ENCODE measurements at regions not wholly inside any gene's neighbourhood (a gene's known extent, or its start where the extent isn't known, plus 50 kb on each side); places are given as distances from the start of the nearest gene placed in this dataset.

DNA sequence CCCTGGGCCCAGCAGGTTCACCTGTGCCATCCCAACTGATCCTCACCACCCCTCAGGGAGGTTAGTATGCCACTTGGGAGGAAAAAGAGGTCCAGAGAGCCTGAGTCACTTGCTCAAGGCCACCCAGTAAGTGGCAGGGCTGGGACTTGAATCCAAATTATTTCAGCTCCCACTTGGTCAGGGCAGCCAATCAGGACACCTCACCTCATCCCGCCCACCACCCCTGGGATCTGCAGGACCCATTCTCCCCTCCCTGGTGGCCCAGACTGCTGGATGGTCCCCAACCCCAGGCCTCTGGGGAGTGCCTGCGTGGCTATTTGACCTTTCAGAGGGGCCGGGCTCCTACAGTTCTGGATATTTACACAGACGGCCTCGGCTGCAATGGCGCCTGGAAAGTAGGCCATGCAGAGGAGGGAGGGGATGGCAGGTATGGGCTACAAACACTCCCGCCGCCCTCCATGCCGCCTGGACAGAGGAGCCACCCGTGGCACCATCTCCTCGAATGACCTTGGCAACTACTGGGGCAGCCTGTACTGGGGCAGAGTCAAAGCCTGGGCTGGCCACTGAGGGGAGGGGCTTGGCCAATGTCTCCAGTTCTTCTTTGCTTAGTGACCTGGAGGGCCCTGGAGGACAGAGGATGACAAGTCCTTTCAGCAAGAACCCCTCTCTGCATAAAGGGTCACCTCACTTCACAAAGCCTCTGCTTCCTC lies 153.6 kb upstream of the LINGO1 start:
- no peak for DNase-seq

DNA sequence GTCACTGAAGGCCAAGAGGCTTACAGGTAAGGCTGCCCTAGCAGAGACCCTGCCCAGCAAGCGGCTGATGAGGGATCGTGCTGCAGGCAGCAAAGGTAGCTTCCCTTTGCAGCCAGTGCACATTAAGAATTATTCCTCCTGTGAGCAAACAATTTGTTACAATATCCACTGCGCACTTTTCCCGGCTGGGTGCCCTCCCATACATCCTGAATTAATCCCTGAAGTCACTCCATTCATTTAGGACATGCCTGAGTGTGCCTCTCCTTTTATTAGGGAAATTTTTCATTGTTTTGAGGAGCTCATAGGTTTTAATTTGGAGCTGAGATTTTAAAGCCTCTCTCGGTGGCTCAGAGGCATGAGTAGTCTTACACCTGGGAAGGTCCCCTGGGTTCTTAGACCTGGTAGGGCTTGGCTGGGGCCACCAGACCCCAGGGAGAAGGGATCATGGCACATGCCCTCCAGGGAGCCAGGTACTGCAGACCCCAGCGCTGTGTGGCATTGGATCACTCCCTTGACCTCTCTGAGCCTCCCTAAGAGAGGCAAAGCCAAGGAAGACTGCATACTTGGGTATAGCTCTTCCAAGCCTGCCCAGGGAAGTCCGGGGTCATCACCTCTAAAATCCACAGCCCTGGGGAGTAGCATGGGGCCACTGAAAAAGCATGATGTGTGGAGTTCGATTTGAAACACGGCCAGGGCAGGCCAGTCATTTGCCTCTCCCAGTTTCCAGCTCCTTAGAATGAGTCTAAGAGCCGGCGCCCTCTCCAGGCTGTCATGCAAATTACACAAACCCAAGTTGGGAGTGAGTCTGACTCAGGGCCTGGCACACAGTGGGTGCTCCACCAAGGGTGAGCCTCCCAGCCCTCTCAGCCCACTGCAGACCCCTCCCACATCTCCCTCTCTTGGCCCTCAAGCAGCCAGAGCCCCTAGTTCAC lies 151.9 kb upstream of the LINGO1 start:
- DNase-seq, result peak; percentile 48

- no peak for DNase-seq
These were observed 150.9 kb upstream of the LINGO1 start for GRCh38 chr15:77783636-77784035.

- DNase-seq, result no peak
These were observed 150.0 kb upstream of the LINGO1 start for GRCh38 chr15:77782691-77783090.

- DNase-seq, result no peak
These were observed 149.2 kb upstream of the LINGO1 start for GRCh38 chr15:77781946-77782240.

- no peak for DNase-seq
These were observed 148.6 kb upstream of the LINGO1 start for GRCh38 chr15:77781151-77781945.

DNA sequence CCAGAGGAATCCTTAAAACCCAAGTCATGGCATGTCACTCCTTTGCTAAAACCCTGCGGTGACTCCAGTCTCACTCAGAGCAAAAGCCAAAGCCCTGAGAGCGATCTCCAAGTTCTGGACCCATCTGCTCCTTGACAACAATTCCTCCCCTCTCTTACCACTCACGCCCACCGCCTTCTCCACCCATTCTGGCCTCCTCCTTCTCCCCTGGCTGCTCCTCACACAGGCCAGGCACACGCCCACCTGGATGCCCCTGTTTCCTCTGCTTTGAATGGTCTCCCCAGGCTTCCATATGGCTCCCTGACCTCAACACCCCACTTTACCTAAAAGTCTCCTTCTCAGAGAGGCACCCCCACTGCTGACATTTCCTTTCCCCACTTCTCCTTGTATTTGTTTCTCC lies 146.1 kb upstream of the LINGO1 start:
- no peak for DNase-seq

- no peak for DNase-seq
These were observed 143.1 kb upstream of the LINGO1 start for GRCh38 chr15:77775837-77776236.

DNA sequence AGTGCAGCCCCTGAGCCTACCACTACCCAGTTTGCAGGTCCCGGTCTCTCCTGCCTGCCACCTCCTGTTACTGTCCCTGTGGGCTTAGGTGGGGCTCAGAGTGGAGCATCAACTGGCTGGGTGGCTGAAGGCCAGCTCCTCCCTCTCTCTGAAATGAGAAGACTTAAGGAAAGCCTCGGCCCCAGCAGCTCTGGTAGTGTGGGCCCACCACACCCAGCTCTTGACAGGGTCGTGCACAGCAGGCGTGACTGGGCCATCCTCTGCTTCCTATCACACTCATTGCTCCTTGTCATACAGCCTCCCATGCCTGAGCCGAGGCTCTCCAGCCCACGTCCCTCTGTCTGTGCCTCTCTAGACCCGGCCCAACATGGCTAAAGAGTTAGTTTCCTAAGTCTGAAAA lies 142.7 kb upstream of the LINGO1 start:
- DNase-seq, result no peak

DNA sequence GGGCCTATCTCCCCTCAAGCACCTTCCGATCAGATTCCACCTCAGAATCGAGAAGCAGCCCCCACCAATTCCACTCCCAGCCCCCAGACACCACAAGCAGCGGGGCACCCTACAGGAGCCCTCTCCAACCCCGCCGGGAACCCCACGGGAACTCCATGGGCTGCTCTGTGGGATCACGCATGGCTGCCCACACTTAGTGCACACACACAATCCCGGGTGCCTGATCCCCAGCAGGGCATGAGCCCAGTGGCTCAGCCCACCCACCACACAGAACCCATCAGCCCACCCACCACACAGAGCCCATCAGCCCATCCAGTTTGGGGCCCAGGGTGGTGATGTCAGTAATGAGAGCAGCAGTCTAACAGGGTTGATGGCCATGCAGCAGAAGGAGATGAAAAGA lies 141.6 kb upstream of the LINGO1 start:
- no peak for DNase-seq

DNA sequence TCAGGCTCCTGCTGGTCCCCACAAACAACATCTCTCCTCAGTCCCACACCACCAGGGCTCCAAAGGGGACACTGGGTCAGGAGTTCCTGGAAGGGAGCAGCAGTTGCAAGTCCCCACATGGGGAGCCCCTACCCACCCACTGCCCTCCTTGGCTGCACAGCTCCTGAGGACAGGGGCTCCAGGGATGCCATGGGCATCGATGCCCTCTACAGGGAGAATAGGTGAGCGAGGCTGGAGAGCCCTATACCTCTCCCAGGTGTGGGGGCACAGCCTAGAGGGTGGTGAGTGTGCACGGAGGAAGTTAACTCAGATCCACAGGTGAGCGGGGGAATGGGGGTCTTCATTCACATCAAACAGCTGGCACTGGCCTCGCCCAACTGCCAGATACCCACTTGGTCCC lies 141.2 kb upstream of the LINGO1 start:
- no peak for DNase-seq

DNA sequence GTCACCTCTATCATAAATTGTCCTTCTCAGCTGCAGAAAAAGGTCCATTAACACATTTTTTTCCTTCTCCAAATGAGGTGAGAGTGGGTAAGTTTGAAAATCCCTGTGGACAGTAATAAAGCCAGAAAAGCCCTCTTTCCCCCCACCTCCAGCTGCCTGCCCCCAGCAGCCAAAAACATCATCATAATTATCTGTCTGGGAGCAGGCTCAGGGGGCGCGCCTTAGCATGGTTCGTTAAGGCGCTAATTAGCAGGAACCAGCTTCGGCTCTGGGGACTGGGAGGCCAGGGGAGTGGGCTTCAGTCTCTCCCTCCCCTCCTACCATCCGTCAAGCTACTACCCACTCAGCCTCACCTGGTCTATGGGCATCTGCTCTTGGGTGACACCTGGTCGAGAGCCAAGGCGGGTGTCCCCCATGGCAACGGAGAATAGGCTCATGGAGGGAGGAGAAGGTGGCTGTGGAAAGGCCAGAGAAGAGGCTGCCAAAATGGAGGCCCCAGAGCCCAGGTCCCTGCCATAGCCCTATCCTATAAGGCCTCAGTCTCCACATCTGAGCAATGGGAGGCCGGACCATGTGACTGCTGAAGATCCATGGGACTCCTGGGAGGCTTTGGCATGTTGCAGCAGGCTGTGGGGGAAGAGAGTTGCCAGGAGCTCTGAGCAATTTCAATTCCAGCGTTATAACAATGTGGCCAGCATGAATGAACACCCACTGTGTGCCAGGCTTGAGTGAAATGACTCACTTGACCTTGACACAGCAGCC lies 140.1 kb upstream of the LINGO1 start:
- DNase-seq, result no peak

GRCh38 chr15:77771616-77772015 lies 138.9 kb upstream of the LINGO1 start:
- no peak for DNase-seq

GRCh38 chr15:77769700-77770099 lies 137.0 kb upstream of the LINGO1 start:
- DNase-seq, result no peak

GRCh38 chr15:77768521-77769078 lies 135.9 kb upstream of the LINGO1 start:
- no peak for DNase-seq

- no peak for DNase-seq
These were observed 135.4 kb upstream of the LINGO1 start for GRCh38 chr15:77768107-77768506.

- no peak for DNase-seq
These were observed 131.4 kb upstream of the LINGO1 start for GRCh38 chr15:77764095-77764494.

GRCh38 chr15:77762747-77763355 lies 130.1 kb upstream of the LINGO1 start:
- DNase-seq, result no peak

DNA sequence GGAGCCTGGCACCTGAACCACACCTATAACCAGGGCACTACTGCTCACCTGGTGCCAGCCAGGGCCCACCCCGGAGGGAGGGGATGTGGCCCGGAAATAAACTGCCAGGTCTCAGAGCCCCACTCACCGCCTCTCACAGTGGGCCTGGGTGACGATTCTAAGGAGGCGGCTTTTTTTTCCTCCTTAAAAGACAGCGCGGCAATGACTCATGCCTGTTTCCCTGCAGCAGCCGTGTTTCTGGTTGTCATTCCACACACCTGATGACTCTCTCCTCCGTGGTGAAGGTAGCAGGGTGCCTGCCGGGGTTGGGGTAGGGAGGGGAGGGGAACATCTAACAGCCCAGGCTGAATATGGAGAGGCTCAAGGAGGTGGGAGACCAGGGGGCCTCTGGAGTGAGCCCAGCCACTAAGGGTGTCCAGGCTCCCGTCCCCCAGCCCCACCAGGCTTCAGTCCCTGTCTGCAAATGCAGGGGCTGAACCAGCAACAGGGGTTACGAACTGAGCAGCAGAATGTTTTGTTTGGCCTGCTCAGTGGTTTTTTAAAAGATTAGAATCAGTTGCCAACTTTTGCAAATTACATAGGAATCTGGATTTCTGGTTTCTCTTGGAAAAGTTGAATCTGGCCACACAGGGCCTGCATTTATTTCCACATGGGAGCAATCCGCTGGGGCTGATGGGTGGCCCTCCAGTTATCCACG lies 127.3 kb upstream of the LINGO1 start:
- DNase-seq, result no peak

GRCh38 chr15:77753939-77754338 lies 121.2 kb upstream of the LINGO1 start:
- DNase-seq, result no peak

DNA sequence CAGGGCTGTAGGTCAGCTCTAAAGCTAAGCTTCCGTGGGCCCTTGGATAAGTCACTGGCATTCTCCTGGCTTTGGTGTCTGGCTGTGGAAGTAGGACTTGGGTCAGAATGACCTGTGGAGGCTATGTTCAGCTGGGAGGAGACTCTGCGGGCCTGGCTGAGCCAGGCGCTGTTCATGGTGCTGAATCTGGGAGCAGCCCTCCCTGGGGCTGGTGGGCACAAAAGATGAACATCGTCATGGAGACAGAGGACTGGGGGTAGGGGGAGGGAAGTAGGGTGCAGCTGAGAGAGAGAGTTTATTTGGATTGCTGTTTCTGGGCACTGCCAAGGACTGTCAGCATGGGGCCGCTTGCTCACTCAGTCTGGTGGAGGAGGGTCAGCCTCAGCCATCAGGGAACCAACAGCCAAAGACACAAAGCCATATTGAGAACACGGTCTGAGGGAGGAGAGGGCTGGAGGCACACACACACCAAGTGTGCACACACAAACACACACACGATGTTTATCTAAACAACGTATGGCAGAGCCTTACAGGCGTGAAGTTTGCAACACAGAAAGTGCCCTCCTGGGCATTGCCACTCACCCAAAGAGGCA lies 120.7 kb upstream of the LINGO1 start:
- no peak for DNase-seq

All from NCI-H1417 treated with DMSO at 0.1 percent for 48 hours (cell line).